Neural cell (in vitro differentiated cells): ENCODE measurements at regions not wholly inside any gene's neighbourhood (a gene's known extent, or its start where the extent isn't known, plus 50 kb on each side); places are given as distances from the start of the nearest gene placed in this dataset.

Source experiments
- H2AFZ ChIP-seq: fragments of 200-600, 300-800 bp; sonication (generic), shearing (Covaris generic); 2 replicates; pipeline ENCODE4 v1.6.0; 2014; ENCODE audit warnings: low read depth, mild to moderate bottlenecking, antibody characterized with exemption, low read length, moderate library complexity
- H3F3A ChIP-seq: fragments of 200-600 bp; shearing (Covaris generic); 2 replicates; pipeline ENCODE4 v1.6.1; 2016; ENCODE audit warnings: mild to moderate bottlenecking, moderate library complexity, mixed read lengths, antibody characterized with exemption, low read length; ENCODE audit not compliant: insufficient read depth, poor library complexity, severe bottlenecking
- H3K27ac ChIP-seq: fragments of 200-600, 300-800 bp; sonication (generic), shearing (Covaris generic); 2 replicates; pipeline ENCODE4 v1.5.1; 2014; ENCODE audit warnings: mild to moderate bottlenecking, low read length, moderate library complexity
- H3K27me3 ChIP-seq: fragments of 300-800, 200-600 bp; sonication (generic), shearing (Covaris generic); 2 replicates; pipeline ENCODE4 v1.6.0; 2014; ENCODE audit warnings: mild to moderate bottlenecking, low read depth, low read length, moderate library complexity; ENCODE audit not compliant: insufficient read depth
- H3K36me3 ChIP-seq: fragments of 300-800, 200-600 bp; sonication (generic), shearing (Covaris generic); 2 replicates; pipeline ENCODE4 v1.5.1; 2014; ENCODE audit warnings: mild to moderate bottlenecking, antibody characterized with exemption, low read length, moderate library complexity; ENCODE audit not compliant: insufficient read depth
- H3K4me2 ChIP-seq: fragments of 300-800, 200-600 bp; sonication (generic), shearing (Covaris generic); 2 replicates; pipeline ENCODE4 v1.6.0; 2014; ENCODE audit warnings: mild to moderate bottlenecking, low read length
- H3K4me3 ChIP-seq: fragments of 300-800, 200-600 bp; sonication (generic), shearing (Covaris generic); 2 replicates; pipeline ENCODE4 v1.5.1; 2014; ENCODE audit warnings: mild to moderate bottlenecking, low read length, moderate library complexity
- H3K79me2 ChIP-seq: fragments of 200-600 bp; shearing (Covaris generic); replicated peaks from 2 replicates; pipeline ENCODE4 v1.6.0; 2014; ENCODE audit warnings: mild to moderate bottlenecking, low read length, moderate library complexity; ENCODE audit not compliant: insufficient read depth
- H3K9ac ChIP-seq: fragments of 300-800, 200-600 bp; sonication (generic), shearing (Covaris generic); 2 replicates; pipeline ENCODE4 v1.6.1; 2016; ENCODE audit warnings: mild to moderate bottlenecking, low read length, mixed read lengths
- H3K9me2 ChIP-seq: fragments of 200-600 bp; shearing (Covaris generic); 2 replicates; pipeline ENCODE4 v1.6.1; 2016; ENCODE audit warnings: mild to moderate bottlenecking, low read length, mixed read lengths; ENCODE audit not compliant: insufficient read depth
- H3K9me3 ChIP-seq: fragments of 200-600, 300-800 bp; sonication (generic), shearing (Covaris generic); 2 replicates; pipeline ENCODE4 v1.6.1; 2016; ENCODE audit warnings: mild to moderate bottlenecking, mixed run types, low read length, moderate library complexity, mixed read lengths
- H4K20me1 ChIP-seq: fragments of 200-600 bp; shearing (Covaris generic); 2 replicates; pipeline ENCODE4 v1.6.1; 2016; ENCODE audit warnings: mild to moderate bottlenecking, mixed run types; ENCODE audit not compliant: insufficient read depth
- EP300 ChIP-seq: fragments of 450-650 bp; conservative IDR thresholded peaks from 2 replicates; pipeline ENCODE4 v1.6.1; 2014; ENCODE audit warnings: antibody characterized with exemption, mild to moderate bottlenecking, moderate library complexity; ENCODE audit not compliant: poor library complexity, severe bottlenecking
- EZH2 ChIP-seq: fragments of 200-600, 300-800 bp; shearing (Covaris generic), sonication (generic); IDR thresholded peaks from 2 replicates; pipeline ENCODE4 v1.6.1; 2014; ENCODE audit warnings: antibody characterized with exemption, low read length, borderline replicate concordance, mild to moderate bottlenecking; ENCODE audit not compliant: insufficient read depth, poor library complexity, severe bottlenecking
- MXI1 ChIP-seq: fragments of 450-650 bp; conservative IDR thresholded peaks from 2 replicates; pipeline ENCODE4 v1.6.1; 2014; ENCODE audit warnings: antibody characterized with exemption, mild to moderate bottlenecking; ENCODE audit not compliant: poor library complexity, severe bottlenecking
- POLR2AphosphoS5 ChIP-seq: IDR thresholded peaks from 2 replicates; pipeline ENCODE4 v1.6.1; 2012
- RAD21 ChIP-seq: fragments of 450-650 bp; conservative IDR thresholded peaks from 2 replicates; pipeline ENCODE4 v1.6.1; 2014; ENCODE audit warnings: antibody characterized with exemption, mild to moderate bottlenecking, moderate library complexity
- REST ChIP-seq: IDR thresholded peaks from 2 replicates; pipeline ENCODE4 v1.6.1; 2012; ENCODE audit warnings: borderline replicate concordance
- SMC3 ChIP-seq: fragments of 450-650 bp; conservative IDR thresholded peaks from 2 replicates; pipeline ENCODE4 v1.6.1; 2014; ENCODE audit warnings: antibody characterized with exemption, mild to moderate bottlenecking, moderate library complexity; ENCODE audit not compliant: poor library complexity
- TAF1 ChIP-seq: IDR thresholded peaks from 2 replicates; pipeline ENCODE4 v1.6.1; 2012; ENCODE audit warnings: low read depth
- TF ChIP-seq, protein P1 (sequence below): fragments of 450-650 bp; IDR thresholded peaks from 2 replicates; pipeline ENCODE4 v1.5.1; 2014; ENCODE audit warnings: antibody characterized with exemption, mild to moderate bottlenecking, moderate library complexity; ENCODE audit not compliant: poor library complexity, severe bottlenecking

GRCh38 chr5:152542741-152543140, 137.7 kb upstream of the NMUR2 start:
- H3K79me2 ChIP-seq = no peaks in the 10 kb centered on the region
- no peaks in the 10 kb centered on the region for H4K20me1 ChIP-seq
- H3K4me2 ChIP-seq = no peak overlapping the region
- no peaks in the 10 kb centered on the region for H3K9me2 ChIP-seq
- H2AFZ ChIP-seq = no peak overlapping the region
- no peaks in the 10 kb centered on the region for H3K36me3 ChIP-seq
- no peak overlapping the region for H3K27ac ChIP-seq
- TF ChIP-seq EP300 (no peak), MXI1 (no peak), POLR2AphosphoS5 (no peak), RAD21 (no peak), TAF1 (no peak), SMC3 (no peak), EZH2 (no peak), REST (no peak)
- TF ChIP-seq, protein P1, sequence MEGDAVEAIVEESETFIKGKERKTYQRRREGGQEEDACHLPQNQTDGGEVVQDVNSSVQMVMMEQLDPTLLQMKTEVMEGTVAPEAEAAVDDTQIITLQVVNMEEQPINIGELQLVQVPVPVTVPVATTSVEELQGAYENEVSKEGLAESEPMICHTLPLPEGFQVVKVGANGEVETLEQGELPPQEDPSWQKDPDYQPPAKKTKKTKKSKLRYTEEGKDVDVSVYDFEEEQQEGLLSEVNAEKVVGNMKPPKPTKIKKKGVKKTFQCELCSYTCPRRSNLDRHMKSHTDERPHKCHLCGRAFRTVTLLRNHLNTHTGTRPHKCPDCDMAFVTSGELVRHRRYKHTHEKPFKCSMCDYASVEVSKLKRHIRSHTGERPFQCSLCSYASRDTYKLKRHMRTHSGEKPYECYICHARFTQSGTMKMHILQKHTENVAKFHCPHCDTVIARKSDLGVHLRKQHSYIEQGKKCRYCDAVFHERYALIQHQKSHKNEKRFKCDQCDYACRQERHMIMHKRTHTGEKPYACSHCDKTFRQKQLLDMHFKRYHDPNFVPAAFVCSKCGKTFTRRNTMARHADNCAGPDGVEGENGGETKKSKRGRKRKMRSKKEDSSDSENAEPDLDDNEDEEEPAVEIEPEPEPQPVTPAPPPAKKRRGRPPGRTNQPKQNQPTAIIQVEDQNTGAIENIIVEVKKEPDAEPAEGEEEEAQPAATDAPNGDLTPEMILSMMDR = no peak
- H3K9me3 ChIP-seq = no peaks in the 10 kb centered on the region
- H3F3A ChIP-seq = no peaks in the 10 kb centered on the region
- no peak overlapping the region for H3K9ac ChIP-seq
- no peaks in the 10 kb centered on the region for H3K27me3 ChIP-seq
- no peak overlapping the region for H3K4me3 ChIP-seq

- TF ChIP-seq SMC3 = no peak
- TF ChIP-seq POLR2AphosphoS5 = no peak
- TF ChIP-seq RAD21 = no peak
- no peak for TF ChIP-seq EZH2
- TF ChIP-seq TAF1 = no peak
- TF ChIP-seq, protein P1 = no peak
- TF ChIP-seq MXI1 = no peak
- no peak for TF ChIP-seq EP300
- TF ChIP-seq REST = no peak
- H3K9me2 ChIP-seq = no peaks in the 10 kb centered on the region
- no peak overlapping the region for H3K9ac ChIP-seq
- H3K9me3 ChIP-seq = no peaks in the 10 kb centered on the region
- no peak overlapping the region for H3K27ac ChIP-seq
- no peak overlapping the region for H3K4me2 ChIP-seq
- no peak overlapping the region for H3K4me3 ChIP-seq
- no peaks in the 10 kb centered on the region for H3K27me3 ChIP-seq
- no peaks in the 10 kb centered on the region for H3F3A ChIP-seq
- no peaks in the 10 kb centered on the region for H3K79me2 ChIP-seq
- H3K36me3 ChIP-seq = no peaks in the 10 kb centered on the region
- H4K20me1 ChIP-seq = no peaks in the 10 kb centered on the region
- no peak overlapping the region for H2AFZ ChIP-seq
Measured at GRCh38 chr5:152546493-152546892, 141.4 kb upstream of the NMUR2 start.
